GM18858 (cell line): ENCODE measurements at regions not wholly inside any gene's neighbourhood (a gene's known extent, or its start where the extent isn't known, plus 50 kb on each side); places are given as distances from the start of the nearest gene placed in this dataset.

ENCODE experiments used
- ATAC-seq: cut with Tn5 transposase; IDR thresholded peaks from one replicate; pipeline ENCODE4 v1.9.1; 2021; ENCODE audit not compliant: unreplicated experiment

DNA sequence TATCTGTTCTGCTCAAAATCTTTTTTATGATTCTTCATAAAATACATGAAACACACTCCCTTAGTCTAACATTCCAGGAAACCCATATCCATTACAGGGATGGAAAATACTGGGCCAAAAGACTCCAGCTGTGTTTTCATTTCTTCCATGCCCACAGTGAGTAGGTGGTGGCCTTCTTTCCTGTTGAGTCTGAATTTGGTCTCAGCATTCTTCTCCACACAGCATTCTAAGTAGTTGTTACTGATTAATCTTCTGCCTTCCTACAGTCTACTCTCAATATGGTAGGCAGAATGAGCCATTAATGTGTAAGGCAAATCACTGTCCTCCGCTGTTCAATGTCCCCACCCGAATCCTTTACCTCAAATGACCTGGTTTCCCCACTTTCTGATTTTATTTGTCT is 370.6 kb upstream of the RPS6KA3 start:
- ATAC-seq: no peak

DNA sequence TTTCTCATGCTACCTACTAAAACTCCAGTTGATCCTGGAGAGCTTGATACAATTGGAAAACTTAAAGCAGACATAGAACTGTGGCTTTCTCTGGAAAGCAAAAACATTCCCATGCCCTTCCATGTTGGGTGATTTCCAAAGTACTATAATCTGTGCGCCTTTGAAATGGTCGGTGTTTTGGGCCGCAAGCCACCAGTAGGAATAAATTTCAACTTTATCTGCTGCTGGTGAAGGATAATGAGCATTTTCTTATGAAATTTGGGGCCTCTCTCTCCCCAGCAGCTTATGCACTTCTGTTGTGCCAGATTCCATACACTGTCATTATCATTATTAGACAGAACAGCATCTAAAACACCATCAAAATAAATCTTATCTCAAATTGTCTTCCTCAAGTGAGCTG is 366.7 kb upstream of the RPS6KA3 start:
- no peak for ATAC-seq

GRCh38 chrX:20623448-20623847 is 356.7 kb upstream of the RPS6KA3 start:
- no peak for ATAC-seq

GRCh38 chrX:20620306-20620705 is 353.6 kb upstream of the RPS6KA3 start:
- ATAC-seq: no peak

GRCh38 chrX:20609916-20610415 is 343.3 kb upstream of the RPS6KA3 start:
- no peak for ATAC-seq

DNA sequence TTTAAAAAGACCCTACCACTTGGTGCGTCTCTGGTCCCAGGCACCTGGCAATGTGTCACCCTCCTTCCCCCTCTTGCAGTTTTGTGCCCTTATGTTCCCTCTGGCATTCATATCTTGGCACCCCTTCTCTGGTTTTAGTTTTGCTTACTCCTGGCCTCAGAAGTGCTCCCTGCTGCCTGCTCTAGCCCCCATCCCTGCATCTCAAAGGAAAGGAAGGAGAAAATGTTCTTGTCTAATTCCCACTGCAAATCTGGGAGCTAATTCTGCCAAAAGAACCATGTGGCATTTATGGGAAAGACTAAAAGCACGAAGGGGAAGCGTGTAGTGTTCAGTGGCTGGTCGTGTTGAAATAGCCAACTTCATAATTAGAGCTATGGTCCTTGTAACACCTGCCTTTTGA is 340.1 kb upstream of the RPS6KA3 start:
- ATAC-seq: no peak

GRCh38 chrX:20596856-20597255 is 330.1 kb upstream of the RPS6KA3 start:
- ATAC-seq: no peak

DNA sequence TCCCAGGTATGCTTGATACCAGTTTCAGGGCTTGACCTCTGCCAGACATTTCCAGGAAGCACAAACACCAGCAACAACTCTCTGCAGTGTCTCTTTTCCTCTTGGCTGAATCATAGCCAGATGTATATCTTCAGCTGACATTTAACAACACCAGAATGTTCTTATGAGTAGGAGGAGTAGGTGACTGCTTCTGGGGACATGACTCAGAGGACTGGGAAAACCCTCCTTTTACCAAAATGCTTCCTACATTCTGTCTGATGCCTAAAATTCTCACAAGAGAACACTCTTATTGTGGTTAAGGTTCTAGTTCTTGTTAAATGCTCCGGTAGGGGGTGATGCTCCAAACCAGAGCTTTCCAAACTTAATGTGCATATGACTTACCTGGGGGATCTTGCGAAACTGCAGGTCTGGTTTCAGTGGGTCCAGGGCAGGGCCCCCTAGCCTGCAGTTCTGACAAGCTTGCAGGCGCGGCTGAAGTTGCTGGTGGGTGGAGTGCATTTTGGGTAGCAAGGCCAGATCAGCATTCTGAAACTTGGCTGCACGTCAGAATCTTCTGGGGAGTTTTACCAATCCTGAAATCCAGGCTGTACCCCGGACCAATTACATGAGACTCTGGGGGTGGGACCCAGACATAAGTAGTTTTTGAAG is 329.3 kb upstream of the RPS6KA3 start:
- ATAC-seq: peak; percentile 39

- ATAC-seq: no peak
Observed at GRCh38 chrX:20594985-20595384, 328.3 kb upstream of the RPS6KA3 start.

DNA sequence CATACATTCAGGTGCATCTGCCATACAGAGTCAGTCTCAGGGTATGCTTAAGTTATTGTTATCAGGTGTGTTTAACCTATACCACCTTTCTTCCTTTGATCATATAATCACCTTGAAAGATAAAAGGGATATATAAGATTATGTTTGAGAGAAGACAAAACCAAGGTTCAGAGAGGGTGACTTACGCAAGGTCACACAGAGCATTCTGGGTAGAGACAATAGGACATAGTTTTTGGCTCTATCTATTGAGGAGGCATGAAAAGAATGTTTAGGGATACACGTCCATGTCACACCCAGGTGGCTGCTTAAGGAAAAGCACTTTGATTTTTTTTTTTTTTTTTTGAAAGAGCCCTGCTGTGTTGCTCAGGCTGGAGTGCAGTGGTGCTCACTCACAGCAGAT is 327.1 kb upstream of the RPS6KA3 start:
- ATAC-seq: no peak

GRCh38 chrX:20593402-20593801 is 326.7 kb upstream of the RPS6KA3 start:
- ATAC-seq: no peak

- no peak for ATAC-seq
Observed at GRCh38 chrX:20591246-20591645, 324.5 kb upstream of the RPS6KA3 start.

GRCh38 chrX:20585782-20586181 is 319.1 kb upstream of the RPS6KA3 start:
- no peak for ATAC-seq

GRCh38 chrX:20571611-20572010 is 304.9 kb upstream of the RPS6KA3 start:
- no peak for ATAC-seq

DNA sequence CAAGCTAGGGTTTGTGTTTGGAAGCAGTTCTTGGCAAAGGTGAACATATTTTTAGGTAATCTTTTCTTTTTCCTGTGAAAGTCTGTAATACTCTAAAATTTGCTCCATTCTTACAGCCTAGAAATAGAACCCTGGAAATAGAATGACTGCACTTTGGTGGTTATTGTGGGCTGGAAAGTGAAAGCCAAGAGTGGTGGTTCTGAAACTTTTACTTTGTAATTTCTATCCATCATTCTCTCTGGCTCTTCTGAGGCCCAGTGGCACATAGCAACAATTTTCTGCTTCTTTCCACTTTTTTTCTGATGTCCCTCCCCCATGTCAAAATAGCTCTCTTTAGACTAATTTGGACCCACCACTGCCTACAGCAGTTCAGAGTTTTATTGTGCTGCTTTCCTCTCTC is 300.4 kb upstream of the RPS6KA3 start:
- ATAC-seq: peak; percentile 60

DNA sequence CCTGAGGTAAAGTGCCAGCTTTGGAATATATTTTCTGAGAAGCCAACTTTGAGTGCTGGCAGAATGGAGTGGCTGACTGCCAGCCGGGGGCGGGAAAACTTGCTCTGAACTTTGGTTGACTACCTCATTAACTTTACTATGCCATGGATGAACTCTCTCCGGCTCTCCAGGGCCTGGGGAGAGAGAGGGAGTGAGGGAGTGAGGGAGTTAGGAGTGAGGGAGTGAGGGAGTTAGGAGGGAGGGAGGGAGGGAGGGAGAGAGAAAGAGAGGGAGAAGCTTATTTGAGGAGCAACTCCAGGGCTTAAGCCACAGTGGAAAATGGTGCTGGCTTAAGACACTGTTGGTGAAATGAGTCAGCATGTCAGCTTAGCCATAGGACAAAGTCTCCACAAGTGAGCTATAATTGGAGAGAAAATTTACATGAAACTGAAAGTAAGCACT is 280.9 kb upstream of the RPS6KA3 start:
- ATAC-seq: peak; percentile 66

- no peak for ATAC-seq
Observed at GRCh38 chrX:20545538-20545937, 278.8 kb upstream of the RPS6KA3 start.

GRCh38 chrX:20542072-20542471 is 275.4 kb upstream of the RPS6KA3 start:
- no peak for ATAC-seq

- ATAC-seq: no peak
Observed at GRCh38 chrX:20538974-20539373, 272.3 kb upstream of the RPS6KA3 start.

- no peak for ATAC-seq
Observed at GRCh38 chrX:20531667-20532066, 265.0 kb upstream of the RPS6KA3 start.

GRCh38 chrX:20530406-20530921 is 263.8 kb upstream of the RPS6KA3 start:
- ATAC-seq: no peak

- no peak for ATAC-seq
Observed at GRCh38 chrX:20529711-20530110, 263.0 kb upstream of the RPS6KA3 start.

DNA sequence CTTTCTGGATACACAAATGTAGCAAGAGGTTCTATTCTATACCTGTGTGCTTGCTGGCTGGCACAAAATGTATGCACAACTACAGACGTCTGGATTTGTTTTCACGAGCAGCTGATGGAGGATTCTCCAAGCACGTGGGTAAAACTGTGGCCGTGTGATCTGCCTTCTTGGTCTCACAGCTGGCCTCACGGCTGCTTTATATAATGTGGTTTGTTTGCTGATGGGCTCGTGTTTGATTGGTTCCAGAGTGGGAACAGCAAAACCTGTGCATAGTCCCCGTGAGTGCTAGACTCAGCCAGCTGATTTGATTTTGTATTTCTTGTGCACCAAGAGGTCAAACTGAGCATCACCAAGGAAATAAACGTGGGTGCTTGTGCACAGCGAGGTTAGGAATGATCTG is 262.6 kb upstream of the RPS6KA3 start:
- ATAC-seq: no peak
